NCI-H2227 (cell line): ENCODE measurements at regions not wholly inside any gene's neighbourhood (a gene's known extent, or its start where the extent isn't known, plus 50 kb on each side); places are given as distances from the start of the nearest gene placed in this dataset.

ENCODE experiments used
- DNase-seq: peaks from one replicate; lab custom pipeline; 2025; ENCODE audit not compliant: unreplicated experiment; lab: John Stamatoyannopoulos, UW

DNA sequence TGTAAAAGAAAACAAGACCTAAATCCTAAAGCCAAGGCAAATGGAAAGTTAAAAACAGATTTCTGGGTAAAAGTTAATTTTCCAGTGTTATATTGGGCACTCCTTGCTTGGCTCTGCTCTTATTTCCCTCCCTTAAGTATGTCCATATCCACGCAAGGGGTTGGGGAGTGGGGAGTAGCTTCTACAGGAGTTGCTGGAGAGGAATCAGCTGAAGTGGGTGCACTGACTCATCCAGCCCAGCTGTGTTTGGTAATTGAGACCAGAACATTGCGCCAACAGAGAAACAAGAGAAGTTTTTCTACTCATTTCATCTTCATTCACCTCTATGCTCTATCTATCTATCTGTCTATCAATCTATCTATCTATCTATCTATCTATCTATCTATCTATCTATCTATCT, 298.4 kb upstream of the PDGFD start:
- no peak for DNase-seq

DNA sequence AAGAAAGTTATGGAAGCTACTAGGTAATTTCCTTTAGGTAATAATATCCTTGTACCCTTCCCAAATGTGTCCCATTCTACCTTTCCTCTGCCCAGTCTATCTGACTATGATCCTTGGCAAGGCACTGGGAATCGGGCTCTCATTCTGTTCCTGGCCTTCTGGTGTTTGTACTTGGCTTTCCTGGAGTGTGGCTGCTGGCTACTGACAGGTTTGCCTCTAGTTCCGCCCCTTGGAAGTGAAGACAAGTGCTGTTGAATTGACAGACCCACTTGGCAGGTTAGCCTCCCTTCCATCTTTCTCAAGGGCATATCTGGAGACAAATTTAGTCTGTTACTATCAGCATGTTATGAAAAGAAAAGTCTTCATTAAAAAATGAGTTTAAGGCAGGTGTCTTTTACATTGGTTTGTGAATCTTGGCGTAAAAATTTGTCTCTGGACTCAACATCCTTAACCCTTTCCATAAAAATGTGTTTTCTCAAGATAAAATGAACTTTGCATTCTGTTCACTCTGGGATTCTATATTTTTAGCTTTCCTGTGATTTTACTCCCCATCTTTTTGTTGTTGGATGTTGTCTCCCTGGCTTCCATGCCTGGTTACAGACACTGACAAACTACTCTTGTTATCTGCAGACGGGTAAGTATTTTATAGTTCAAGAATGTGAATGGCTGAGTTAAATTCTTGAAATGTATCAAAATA, 287.4 kb upstream of the PDGFD start:
- no peak for DNase-seq

- DNase-seq: no peak
Measured at GRCh38 chr11:104443387-104443786, 279.4 kb upstream of the PDGFD start.

DNA sequence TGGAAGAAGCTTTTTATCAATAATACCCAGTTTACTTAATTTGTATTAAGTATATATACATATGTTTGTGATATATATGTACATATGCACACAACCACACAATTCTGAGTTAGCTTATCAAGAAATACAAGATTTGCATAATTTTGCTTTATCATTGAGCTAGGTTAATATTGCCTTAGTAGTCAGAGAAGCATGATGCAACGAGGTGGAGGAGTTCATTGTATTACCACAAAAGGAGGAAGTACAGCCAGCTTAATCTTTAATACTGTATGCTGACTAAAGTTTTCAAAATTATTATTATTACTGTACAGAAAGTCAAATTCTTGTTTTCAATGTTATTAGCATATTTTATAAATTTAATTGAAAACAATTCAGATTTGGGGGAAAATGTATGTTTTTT, 278.4 kb upstream of the PDGFD start:
- DNase-seq: no peak

DNA sequence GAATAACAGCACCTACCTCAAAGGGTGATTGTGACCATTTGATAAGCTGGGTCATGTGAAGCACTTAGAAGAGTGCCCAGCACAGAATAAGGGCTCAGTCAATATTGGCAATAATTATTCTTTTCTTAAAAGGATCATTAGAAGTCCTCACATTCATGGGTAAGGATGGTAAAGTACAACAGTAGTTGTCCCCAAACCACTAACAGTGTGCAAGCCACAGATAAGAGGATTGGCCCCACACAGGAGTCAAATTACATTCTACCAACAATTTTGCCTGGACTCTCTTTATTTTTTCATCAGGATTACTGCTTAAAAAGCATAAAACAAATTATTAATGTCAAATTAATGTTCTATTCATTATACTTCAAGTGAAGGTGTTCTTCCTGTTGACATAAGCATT, 271.5 kb upstream of the PDGFD start:
- no peak for DNase-seq

DNA sequence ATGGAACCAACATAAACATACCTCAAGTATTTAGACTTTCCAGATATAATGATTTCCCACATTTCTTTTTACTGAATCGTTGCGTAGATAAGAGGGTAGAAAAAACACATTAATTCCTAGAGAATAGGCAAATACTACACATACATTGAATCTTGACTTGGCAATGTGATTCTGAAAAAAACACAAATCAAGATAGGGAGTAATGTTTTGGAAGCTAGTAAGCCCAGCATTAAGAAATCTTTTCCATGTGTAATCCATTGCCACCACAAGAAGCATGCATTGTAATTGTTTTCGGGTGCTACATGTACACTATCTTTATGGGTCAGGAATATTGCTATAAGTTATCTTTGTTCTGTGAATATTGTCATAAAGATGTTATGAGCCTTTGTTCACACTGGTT, 269.8 kb upstream of the PDGFD start:
- DNase-seq: no peak

DNA sequence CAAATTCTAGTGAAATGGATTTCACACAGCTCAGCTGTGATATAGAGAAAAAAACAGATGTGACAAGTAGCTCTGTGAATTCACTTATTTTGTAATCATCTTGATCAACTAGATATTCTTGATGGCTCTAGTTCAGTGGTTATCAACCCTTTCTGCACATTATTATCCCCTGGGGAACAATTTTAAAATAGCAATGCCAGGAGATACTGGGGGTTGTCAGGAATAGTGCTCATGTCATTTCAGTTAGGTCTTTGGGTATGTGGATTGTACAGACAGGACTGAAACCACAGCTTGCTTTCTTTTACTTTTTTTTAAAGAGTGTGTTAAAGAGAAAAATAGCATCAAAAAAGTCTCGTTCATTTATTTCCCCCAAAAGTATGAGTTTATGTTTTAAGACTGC, 269.0 kb upstream of the PDGFD start:
- no peak for DNase-seq

DNA sequence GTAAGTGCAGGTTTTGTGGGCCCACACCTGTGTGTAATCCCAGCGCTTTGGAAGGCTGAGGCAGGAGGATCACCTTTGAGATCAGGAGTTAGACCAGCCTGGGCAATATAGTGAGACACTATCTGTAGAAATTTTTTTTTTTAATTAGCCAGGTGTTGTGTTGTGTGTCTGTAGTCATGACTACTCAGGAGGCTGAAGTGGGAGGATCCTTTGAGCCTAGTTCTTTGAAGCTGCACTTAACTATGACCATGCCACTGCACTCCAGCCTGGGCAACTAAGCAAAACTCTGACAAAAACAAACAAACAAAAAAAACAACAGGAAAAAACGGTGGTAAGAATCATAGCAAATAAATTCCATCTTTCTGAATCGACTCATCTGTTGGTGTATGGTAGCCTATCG, 268.6 kb upstream of the PDGFD start:
- DNase-seq: peak; percentile 1

DNA sequence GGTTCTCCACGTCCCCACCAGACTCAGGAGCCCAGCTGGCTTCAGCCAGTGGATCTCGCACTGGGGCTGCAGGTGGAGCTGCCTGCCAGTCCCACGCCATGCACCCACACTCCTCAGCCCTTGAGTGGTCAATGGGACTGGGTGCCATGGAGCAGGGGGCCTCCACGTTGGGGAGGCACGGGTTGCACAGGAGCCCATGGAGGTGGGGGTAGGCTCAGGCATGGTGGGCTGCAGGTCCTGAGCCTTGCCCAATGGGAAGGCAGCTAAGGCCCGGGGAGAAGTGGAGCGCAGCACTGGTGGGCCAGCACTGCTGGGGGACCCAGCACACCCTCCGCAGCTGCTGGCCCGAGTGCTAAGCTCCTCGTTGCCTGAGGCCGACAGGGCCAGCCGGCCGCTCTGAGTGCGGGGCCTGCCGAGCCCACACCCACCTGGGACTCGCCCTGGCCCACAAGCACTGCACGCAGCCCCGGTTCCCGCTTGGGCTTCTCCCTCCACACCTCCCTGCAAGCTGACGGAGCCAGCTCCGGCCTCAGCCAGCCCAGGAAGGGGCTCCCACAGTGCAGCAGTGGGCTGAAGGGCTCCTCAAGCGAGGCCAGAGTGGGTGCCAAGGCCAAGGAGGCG, 258.5 kb upstream of the PDGFD start:
- DNase-seq: no peak

GRCh38 chr11:104410336-104410735, 246.4 kb upstream of the PDGFD start:
- no peak for DNase-seq

- no peak for DNase-seq
Measured at GRCh38 chr11:104408630-104409029, 244.7 kb upstream of the PDGFD start.

GRCh38 chr11:104405277-104405676, 241.3 kb upstream of the PDGFD start:
- DNase-seq: no peak

DNA sequence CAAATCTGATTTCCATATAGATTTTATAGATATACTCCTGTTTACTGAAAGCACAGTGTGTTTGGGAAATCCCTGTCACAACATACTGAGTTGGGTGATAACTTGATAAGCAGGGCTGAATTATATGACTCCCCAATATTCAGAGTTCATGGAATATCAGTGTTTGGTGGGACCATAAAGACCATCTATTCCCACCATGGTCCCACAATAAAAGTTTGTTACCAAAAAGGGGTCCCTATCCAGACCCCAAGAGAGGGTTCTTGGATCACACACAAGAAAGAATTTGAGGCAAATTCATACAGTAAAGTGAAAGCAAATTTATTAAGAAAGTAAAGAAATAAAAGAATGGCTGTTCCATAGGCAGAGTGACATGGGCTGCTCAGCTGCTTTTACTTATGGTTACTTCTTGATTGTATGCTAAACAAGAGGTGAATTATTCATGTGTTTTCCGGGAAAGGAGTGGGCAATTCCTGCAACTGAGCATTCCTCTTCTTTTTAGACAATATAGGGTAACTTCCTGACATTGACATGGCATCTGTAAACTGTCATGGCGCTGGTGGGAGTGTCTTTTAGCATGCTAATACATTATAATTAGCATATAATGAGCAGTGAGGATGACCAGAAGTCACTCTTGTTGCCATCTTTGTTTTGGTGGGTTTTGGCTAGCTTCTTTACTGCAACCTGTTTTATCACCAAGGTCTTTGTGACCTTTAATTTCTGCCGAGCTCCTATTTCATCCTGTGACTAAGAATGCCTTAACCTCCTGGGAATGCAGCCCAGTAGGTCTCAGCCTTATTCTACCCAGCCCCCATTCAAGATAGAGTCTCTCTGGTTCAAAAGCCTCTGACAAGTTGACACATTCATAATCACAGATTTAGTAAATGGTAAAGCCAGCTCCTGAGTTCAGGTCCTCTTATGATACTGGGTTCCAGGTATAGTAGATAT, 240.6 kb upstream of the PDGFD start:
- no peak for DNase-seq

GRCh38 chr11:104402812-104403521, 239.0 kb upstream of the PDGFD start:
- no peak for DNase-seq

DNA sequence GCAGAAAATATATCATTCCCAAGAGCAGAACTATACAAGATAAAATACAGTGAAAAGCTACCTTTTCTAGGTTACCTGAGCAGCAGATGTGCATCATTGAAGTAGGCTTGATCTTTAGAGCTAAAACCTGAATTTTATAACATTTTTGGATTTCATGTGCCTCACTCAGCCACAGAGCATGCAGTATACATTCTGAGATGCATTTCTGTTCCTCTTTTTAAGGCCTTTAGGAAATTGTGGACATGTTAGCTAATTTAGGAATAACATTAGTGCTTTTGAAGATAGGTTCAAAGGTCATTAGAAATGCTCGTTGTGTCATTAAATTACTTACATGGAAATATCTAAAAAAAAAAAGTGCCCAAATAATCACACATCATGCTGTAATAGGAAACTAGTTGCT, 230.6 kb upstream of the PDGFD start:
- no peak for DNase-seq

- no peak for DNase-seq
Measured at GRCh38 chr11:104390651-104391050, 226.7 kb upstream of the PDGFD start.

DNA sequence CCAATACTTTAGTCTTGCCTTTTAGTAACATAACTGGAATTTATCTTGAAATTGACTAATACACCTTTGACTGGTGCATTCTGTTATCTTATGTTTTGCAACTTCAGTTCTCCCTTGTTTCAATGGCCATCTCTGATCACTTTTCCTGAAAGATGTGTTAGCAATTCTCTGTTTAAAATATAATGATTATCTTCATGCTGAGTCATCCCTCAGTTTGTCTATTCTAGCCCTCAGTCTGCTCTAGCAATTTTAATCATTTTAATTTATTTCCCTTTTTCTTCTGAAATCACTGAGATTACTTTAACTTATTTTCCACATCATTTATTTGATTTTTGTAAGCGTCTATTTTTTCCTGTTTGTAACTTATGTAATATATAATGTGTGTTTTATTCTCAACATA, 221.9 kb upstream of the PDGFD start:
- DNase-seq: no peak

- DNase-seq: no peak
Measured at GRCh38 chr11:104380358-104380757, 216.4 kb upstream of the PDGFD start.

DNA sequence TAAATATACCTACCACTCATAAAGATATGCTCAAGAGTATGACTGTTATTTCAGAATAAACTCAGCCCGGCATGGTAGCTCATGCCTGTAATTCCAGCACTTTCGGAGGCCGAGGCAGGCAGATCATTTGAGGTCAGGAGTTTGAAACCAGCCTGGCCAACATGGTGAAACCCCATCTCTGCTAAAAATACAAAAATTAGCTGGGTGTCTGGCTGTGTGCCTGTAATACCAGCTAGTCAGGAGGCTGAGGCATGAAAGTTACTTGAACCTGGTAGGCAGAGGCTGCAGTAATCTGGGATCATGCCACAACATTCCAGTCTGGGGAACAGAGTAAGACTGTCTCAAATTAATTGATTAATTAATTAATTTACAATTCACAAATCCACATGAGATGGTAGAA, 208.2 kb upstream of the PDGFD start:
- DNase-seq: no peak

DNA sequence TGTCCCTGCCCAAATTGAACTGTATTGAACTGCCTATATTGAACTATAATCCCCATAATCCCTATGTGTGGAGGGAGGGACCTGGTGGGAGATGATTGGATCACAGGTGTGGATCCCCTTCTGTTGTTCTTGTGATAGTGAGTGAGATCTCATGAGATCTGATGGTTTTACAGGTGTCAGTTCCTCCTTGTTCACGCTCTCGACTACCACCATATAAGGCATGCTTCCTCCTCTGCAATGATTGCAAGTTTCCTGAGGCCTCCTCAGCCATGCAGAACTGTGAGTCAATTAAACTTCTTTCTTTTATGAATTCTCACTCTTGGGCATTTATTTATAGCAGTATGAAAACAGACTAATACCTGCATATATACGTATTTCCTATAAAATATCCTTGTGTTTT, 206.5 kb upstream of the PDGFD start:
- no peak for DNase-seq

- DNase-seq: no peak
Measured at GRCh38 chr11:104369761-104370160, 205.8 kb upstream of the PDGFD start.
